GM12873 (cell line): ENCODE measurements at regions not wholly inside any gene's neighbourhood (a gene's known extent, or its start where the extent isn't known, plus 50 kb on each side); places are given as distances from the start of the nearest gene placed in this dataset.

Experiments
- TF ChIP-seq, protein P1 (sequence below): IDR thresholded peaks from 2 replicates; pipeline ENCODE4 v1.5.1; 2012; ENCODE audit warnings: low read depth, mild to moderate bottlenecking, moderate library complexity, low read length, control low read depth; ENCODE audit not compliant: insufficient read depth; ENCODE audit errors: missing control alignments

DNA sequence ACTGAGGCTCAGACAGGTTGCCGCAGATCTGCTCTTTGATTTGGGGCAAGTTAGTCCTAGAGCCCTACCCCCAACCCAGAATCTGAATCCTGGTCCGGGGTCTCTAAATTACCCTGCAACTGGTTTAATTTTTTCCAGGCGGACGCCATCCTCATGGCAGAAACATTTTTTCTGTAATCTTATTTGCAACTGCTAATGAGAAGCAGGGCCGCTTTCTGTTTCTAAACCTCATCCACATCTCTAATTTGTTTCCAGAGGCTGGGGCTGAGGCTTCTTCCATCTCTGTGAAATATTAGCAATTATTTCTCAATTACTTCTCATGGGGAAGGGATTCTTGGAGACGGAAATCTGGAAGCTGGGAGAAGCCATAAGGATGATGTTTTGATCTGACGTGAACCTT is 261.6 kb downstream of the RPS24 start:
- TF ChIP-seq, protein P1, sequence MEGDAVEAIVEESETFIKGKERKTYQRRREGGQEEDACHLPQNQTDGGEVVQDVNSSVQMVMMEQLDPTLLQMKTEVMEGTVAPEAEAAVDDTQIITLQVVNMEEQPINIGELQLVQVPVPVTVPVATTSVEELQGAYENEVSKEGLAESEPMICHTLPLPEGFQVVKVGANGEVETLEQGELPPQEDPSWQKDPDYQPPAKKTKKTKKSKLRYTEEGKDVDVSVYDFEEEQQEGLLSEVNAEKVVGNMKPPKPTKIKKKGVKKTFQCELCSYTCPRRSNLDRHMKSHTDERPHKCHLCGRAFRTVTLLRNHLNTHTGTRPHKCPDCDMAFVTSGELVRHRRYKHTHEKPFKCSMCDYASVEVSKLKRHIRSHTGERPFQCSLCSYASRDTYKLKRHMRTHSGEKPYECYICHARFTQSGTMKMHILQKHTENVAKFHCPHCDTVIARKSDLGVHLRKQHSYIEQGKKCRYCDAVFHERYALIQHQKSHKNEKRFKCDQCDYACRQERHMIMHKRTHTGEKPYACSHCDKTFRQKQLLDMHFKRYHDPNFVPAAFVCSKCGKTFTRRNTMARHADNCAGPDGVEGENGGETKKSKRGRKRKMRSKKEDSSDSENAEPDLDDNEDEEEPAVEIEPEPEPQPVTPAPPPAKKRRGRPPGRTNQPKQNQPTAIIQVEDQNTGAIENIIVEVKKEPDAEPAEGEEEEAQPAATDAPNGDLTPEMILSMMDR: no peak

DNA sequence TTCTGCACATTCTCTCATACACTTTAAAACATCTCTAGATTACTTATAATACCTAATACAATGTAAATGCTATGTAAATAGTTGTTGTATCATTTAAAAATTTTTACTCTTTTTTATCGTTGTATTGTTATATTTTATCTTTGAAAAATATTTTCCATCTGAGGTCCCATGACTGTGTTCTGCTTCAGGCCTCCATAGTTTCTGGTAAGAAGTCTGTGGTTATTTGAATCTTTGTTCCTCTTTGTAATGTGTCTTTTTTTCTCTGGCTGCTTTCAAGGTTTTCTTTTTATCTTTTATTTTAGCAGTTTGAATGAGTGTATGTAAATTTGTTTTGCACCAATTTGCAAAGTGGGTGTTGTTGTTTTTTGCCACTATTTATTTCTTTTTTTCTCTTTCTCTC is 263.1 kb downstream of the RPS24 start:
- TF ChIP-seq, protein P1: no peak

DNA sequence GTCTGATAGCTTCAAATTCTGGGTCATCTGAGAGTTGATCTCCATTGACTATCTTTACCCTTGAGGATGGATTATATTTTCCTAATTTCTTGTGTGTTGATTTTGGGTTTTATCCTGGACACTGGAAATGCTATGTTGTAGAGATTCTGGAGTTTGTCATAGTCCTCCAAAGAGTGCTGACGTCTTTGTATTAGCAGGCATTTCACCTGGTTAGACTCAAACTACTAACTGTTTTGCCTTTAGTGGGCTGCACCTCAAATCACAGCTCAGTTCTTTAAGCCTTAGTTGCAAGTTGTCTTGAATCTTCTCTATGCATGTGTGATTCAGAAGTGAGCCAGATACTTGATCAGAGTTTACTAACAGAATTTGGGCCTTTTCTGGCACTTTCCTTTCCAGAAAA is 264.3 kb downstream of the RPS24 start:
- TF ChIP-seq, protein P1: no peak

DNA sequence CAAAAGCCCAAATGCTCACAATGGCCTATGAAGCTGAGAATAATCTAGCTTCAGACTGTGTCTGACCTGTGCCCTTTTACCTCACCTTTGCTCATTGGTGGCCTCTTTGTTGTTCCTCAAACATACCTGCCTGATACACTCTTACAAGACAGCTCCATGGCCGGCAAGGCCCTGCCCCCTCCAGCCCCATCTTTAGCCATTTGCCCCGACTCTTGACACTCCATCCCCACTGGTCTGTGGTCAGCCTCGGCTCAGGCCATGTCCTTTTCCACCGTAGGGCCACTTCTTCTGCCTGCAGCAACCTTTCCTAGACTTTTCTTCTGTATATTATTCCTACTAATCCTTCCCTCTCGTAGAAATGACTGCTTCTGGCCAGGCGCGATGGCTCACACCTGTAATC is 265.2 kb downstream of the RPS24 start:
- TF ChIP-seq, protein P1: no peak

GRCh38 chr10:78299851-78300468 is 266.3 kb downstream of the RPS24 start:
- TF ChIP-seq, protein P1: no peak

- TF ChIP-seq, protein P1: no peak
These were observed 266.9 kb downstream of the RPS24 start for GRCh38 chr10:78300526-78300925.

DNA sequence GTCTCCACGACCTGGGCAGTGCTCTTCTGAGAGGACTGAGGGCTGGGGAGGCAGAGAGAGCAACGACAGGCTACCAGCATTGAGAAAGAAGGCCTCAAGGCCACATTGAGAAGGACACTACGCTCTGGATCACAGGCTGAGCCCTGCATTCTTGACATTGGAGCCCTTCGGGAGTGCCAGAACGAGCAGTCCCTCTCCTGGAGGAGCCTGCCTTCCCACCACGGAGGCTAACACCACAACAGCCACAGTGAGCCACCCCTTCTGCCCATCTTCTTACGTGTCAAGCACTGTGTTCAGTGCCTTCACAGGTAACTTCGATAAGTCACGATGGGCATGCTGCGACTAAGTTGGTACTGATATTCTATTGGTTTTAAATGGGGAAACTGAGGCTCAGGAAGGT is 267.8 kb downstream of the RPS24 start:
- TF ChIP-seq, protein P1: no peak
